ENCODE measurements at regions not wholly inside any gene's neighbourhood (a gene's known extent, or its start where the extent isn't known, plus 50 kb on each side); places are given as distances from the start of the nearest gene placed in this dataset.

DNA sequence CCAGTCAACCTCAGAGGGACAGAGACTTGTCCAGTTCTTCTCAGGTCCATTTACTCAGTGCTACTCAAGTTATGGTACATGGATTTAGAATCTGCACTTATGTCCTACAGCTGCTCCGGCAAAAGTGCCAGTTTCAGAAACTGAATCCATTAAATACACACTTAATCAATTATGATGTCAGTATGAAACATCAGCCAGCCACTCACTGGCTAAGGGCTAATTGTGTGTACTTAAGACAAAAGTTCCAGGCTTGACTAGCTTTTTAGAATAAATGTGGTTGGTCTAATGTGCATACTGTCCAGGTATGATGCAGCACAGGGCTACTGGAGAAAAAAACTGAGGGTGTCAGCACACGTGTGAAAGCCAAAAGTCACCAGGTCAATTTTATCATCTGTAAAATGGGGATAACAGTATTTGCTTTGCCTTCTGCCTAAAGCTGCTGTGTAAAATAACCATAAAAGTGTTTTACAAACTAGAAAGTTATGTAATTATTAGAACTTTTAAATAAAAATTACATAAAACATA, 55.4 kb upstream of the CYP2D6 start:
- TF ChIP-seq, protein P1, sequence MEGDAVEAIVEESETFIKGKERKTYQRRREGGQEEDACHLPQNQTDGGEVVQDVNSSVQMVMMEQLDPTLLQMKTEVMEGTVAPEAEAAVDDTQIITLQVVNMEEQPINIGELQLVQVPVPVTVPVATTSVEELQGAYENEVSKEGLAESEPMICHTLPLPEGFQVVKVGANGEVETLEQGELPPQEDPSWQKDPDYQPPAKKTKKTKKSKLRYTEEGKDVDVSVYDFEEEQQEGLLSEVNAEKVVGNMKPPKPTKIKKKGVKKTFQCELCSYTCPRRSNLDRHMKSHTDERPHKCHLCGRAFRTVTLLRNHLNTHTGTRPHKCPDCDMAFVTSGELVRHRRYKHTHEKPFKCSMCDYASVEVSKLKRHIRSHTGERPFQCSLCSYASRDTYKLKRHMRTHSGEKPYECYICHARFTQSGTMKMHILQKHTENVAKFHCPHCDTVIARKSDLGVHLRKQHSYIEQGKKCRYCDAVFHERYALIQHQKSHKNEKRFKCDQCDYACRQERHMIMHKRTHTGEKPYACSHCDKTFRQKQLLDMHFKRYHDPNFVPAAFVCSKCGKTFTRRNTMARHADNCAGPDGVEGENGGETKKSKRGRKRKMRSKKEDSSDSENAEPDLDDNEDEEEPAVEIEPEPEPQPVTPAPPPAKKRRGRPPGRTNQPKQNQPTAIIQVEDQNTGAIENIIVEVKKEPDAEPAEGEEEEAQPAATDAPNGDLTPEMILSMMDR (conservative IDR thresholded peaks at IDR 0.05; ENCODE audit: low read depth in 2 of 2), result no peak
- TF ChIP-seq EZH2phosphoT487 (IDR thresholded peaks at IDR 0.05; ENCODE audit: unreplicated experiment) (no peak), POLR2AphosphoS5 (IDR thresholded peaks at IDR 0.05; ENCODE audit: low read depth) (no peak), EZH2 (IDR thresholded peaks at IDR 0.05; ENCODE audit: low read depth, unreplicated experiment) (no peak), ZNF114 (CRISPR knock-in tag; IDR thresholded peaks at IDR 0.05) (no peak), JUNB (IDR thresholded peaks at IDR 0.05; ENCODE audit: unreplicated experiment) (no peak), CREB1 (CRISPR knock-in tag; IDR thresholded peaks at IDR 0.05; ENCODE audit: low read depth) (no peak)
- TF ChIP-seq, protein P2, sequence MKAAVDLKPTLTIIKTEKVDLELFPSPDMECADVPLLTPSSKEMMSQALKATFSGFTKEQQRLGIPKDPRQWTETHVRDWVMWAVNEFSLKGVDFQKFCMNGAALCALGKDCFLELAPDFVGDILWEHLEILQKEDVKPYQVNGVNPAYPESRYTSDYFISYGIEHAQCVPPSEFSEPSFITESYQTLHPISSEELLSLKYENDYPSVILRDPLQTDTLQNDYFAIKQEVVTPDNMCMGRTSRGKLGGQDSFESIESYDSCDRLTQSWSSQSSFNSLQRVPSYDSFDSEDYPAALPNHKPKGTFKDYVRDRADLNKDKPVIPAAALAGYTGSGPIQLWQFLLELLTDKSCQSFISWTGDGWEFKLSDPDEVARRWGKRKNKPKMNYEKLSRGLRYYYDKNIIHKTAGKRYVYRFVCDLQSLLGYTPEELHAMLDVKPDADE (IDR thresholded peaks at IDR 0.05), result no peak
- TF ChIP-seq, protein P3, sequence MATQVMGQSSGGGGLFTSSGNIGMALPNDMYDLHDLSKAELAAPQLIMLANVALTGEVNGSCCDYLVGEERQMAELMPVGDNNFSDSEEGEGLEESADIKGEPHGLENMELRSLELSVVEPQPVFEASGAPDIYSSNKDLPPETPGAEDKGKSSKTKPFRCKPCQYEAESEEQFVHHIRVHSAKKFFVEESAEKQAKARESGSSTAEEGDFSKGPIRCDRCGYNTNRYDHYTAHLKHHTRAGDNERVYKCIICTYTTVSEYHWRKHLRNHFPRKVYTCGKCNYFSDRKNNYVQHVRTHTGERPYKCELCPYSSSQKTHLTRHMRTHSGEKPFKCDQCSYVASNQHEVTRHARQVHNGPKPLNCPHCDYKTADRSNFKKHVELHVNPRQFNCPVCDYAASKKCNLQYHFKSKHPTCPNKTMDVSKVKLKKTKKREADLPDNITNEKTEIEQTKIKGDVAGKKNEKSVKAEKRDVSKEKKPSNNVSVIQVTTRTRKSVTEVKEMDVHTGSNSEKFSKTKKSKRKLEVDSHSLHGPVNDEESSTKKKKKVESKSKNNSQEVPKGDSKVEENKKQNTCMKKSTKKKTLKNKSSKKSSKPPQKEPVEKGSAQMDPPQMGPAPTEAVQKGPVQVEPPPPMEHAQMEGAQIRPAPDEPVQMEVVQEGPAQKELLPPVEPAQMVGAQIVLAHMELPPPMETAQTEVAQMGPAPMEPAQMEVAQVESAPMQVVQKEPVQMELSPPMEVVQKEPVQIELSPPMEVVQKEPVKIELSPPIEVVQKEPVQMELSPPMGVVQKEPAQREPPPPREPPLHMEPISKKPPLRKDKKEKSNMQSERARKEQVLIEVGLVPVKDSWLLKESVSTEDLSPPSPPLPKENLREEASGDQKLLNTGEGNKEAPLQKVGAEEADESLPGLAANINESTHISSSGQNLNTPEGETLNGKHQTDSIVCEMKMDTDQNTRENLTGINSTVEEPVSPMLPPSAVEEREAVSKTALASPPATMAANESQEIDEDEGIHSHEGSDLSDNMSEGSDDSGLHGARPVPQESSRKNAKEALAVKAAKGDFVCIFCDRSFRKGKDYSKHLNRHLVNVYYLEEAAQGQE (IDR thresholded peaks at IDR 0.05; ENCODE audit: unreplicated experiment), result no peak
